IPS-NIHi7 (cell line): ENCODE measurements at regions not wholly inside any gene's neighbourhood (a gene's known extent, or its start where the extent isn't known, plus 50 kb on each side); places are given as distances from the start of the nearest gene placed in this dataset.

ENCODE experiments used
- DNase-seq: peaks from one replicate; pipeline ENCODE4 v3.0.0; 2012; ENCODE audit warnings: mixed read lengths; ENCODE audit errors: extremely low spot score

GRCh38 chr11:76721755-76722677 is 51.5 kb upstream of the LRRC32 start:
- peak; percentile 82 for DNase-seq

- no peak for DNase-seq
Observed at GRCh38 chr11:76723142-76723541, 52.6 kb upstream of the LRRC32 start.

- no peak for DNase-seq
Observed at GRCh38 chr11:76723548-76723947, 53.0 kb upstream of the LRRC32 start.

GRCh38 chr11:76724171-76724768 is 53.7 kb upstream of the LRRC32 start:
- peak; percentile 77 for DNase-seq

- DNase-seq = no peak
Observed at GRCh38 chr11:76728227-76728626, 54.9 kb upstream of the TSKU start.

- no peak for DNase-seq
Observed at GRCh38 chr11:76728778-76729177, 54.4 kb upstream of the TSKU start.

- DNase-seq = no peak
Observed at GRCh38 chr11:76729214-76729613, 53.9 kb upstream of the TSKU start.

GRCh38 chr11:76730887-76731565 is 52.1 kb upstream of the TSKU start:
- no peak for DNase-seq

- DNase-seq = no peak
Observed at GRCh38 chr11:76732643-76733042, 50.5 kb upstream of the TSKU start.
